Breast epithelium (tissue), 4 donors: ENCODE measurements at regions not wholly inside any gene's neighbourhood (a gene's known extent, or its start where the extent isn't known, plus 50 kb on each side); places are given as distances from the start of the nearest gene placed in this dataset.

Experiments used
- DNase-seq, 2 donors: peaks; one replicate each; pipeline ENCODE4 v3.0.0-alpha.2; 2019; ENCODE audit warnings: low spot score in 2 of 2
- H3K27ac ChIP-seq, 2 donors: fragments of 200-600 bp; sonication (generic) in 1 of 2; one replicate each; pipeline ENCODE4 v1.5.1; 2016 to 2019; ENCODE audit warnings: mild to moderate bottlenecking in 1 of 2
- H3K27me3 ChIP-seq, 2 donors: fragments of 200-600 bp; sonication (generic) in 1 of 2; one replicate each; pipeline versions ENCODE4 v1.5.1 to v1.6.0; 2017 to 2019; ENCODE audit warnings: control low read depth in 1 of 2, mild to moderate bottlenecking in 1 of 2
- H3K36me3 ChIP-seq: fragments of 200-600 bp; one replicate; pipeline ENCODE4 v1.5.1; 2019
- H3K4me1 ChIP-seq, 2 donors: fragments of 200-600 bp; sonication (generic); one replicate each; pipeline ENCODE4 v1.5.1; 2016 to 2019; ENCODE audit warnings: control low read depth in 1 of 2
- H3K4me3 ChIP-seq, 3 donors: fragments of 200-600 bp; sonication (generic); 1 replicate in 2 of 3; 2 replicates in 1 of 3; pipeline ENCODE4 v1.5.1; 2016 to 2019; ENCODE audit warnings: mild to moderate bottlenecking in 3 of 3, moderate library complexity in 2 of 3
- H3K9me3 ChIP-seq, 2 donors: fragments of 200-600 bp; sonication (generic) in 1 of 2; one replicate each; pipeline ENCODE4 v1.5.1; 2016 to 2019; ENCODE audit warnings: control low read depth in 1 of 2
- POLR2A ChIP-seq: fragments of 450-650 bp; IDR thresholded peaks from one replicate; pipeline ENCODE4 v1.6.1; 2016; ENCODE audit warnings: antibody characterized with exemption, mild to moderate bottlenecking, moderate library complexity
- POLR2AphosphoS5 ChIP-seq, 3 donors: sonication (generic); formaldehyde crosslinking; IDR thresholded peaks; one replicate each; pipeline ENCODE4 v1.6.1; 2017; ENCODE audit warnings: antibody characterized with exemption in 3 of 3
- intact Hi-C: fragments of 100-400 bp; cut with DNase I; formaldehyde crosslinking; loops from one replicate; pipeline ENCODE4 v1.15.1; 2023; ENCODE audit warnings: low total_unique reads
- TF ChIP-seq, protein P1 (sequence below), 3 donors: fragments of 450-650 bp; IDR thresholded peaks; one replicate each; pipeline ENCODE4 v1.5.1; 2016 to 2017; ENCODE audit warnings: antibody characterized with exemption in 3 of 3, mild to moderate bottlenecking in 3 of 3, moderate library complexity in 3 of 3

DNA sequence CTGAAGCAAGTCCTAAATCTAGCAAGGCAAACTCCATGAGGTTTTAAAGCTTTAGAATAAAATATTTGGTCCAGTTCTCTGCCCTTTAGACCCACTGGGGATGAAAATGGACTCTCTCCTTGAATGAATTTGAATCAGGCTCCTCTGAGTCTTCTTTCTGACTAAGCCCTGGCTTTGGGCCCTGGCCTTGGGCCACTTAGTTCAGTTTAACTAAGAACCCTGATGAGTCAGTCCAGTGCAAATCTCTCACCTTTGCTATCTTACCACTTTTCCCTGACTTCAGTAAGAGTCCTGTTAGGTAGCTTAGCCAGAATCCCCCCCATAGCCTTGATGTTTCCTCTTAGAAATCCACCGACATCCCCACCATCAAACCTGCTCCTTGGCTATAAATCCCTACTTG is 427.5 kb downstream of the SNAPC1 start:
- no peak for DNase-seq
- peaks cover 0 to 11% of the 10 kb centered on the region in 2 donors for H3K9me3 ChIP-seq
- H3K36me3 ChIP-seq: no peaks in the 10 kb centered on the region
- no peaks in the 10 kb centered on the region for H3K27me3 ChIP-seq
- TF ChIP-seq POLR2AphosphoS5 (IDR thresholded peaks at IDR 0.05): no peak
- TF ChIP-seq, protein P1, sequence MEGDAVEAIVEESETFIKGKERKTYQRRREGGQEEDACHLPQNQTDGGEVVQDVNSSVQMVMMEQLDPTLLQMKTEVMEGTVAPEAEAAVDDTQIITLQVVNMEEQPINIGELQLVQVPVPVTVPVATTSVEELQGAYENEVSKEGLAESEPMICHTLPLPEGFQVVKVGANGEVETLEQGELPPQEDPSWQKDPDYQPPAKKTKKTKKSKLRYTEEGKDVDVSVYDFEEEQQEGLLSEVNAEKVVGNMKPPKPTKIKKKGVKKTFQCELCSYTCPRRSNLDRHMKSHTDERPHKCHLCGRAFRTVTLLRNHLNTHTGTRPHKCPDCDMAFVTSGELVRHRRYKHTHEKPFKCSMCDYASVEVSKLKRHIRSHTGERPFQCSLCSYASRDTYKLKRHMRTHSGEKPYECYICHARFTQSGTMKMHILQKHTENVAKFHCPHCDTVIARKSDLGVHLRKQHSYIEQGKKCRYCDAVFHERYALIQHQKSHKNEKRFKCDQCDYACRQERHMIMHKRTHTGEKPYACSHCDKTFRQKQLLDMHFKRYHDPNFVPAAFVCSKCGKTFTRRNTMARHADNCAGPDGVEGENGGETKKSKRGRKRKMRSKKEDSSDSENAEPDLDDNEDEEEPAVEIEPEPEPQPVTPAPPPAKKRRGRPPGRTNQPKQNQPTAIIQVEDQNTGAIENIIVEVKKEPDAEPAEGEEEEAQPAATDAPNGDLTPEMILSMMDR (IDR thresholded peaks at IDR 0.05): no peak
- TF ChIP-seq POLR2A: no peak
- H3K27ac ChIP-seq: no peak overlapping the region
- intact Hi-C loops: no loop called here
- H3K4me3 ChIP-seq: no peak overlapping the region
- H3K4me1 ChIP-seq: no peaks in the 10 kb centered on the region

- DNase-seq: no peak
- Histone ChIP-seq H3K4me3 (no peak overlapping the region), H3K36me3 (no peaks in the 10 kb centered on the region), H3K9me3 (peaks cover 0 to 3% of the 10 kb centered on the region in 2 donors), H3K27me3 (no peaks in the 10 kb centered on the region), H3K4me1 (no peaks in the 10 kb centered on the region), H3K27ac (no peak overlapping the region)
- intact Hi-C loops: no loop called here
- no peak for TF ChIP-seq POLR2AphosphoS5 (IDR thresholded peaks at IDR 0.05)
- TF ChIP-seq, protein P1 (IDR thresholded peaks at IDR 0.05): no peak
These were observed 444.2 kb downstream of the SNAPC1 start for GRCh38 chr14:62206456-62206855.

DNA sequence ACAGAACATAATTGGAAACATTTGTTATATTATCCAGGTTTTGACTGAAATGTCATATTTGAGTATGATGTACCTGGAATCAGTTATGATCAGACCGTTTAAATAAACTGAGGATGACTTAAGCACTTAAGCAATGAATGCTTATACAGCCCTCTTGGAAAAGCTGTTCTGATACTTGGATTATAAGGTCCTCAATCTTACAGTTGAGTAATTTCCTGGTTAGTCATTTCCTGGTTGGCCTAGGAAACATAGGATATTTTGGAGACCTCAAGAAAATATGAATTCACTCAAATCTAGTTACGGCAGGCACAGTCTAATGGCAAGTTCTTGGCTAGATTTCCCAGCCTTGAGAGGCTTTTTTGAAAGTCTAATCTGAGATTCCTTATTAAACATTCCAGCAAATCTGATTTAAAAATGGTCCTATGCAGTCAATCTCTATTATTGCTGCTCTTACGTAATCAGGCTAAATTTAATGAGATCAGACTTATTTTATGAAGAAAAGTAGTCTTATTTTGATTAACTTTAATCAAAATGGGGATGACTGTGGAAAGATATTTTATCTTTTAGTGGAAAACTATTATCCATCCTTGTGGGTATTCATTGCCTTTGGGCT is 447.2 kb downstream of the SNAPC1 start:
- Histone ChIP-seq H3K27ac (no peak overlapping the region), H3K27me3 (no peaks in the 10 kb centered on the region), H3K9me3 (peaks cover 0 to 2% of the 10 kb centered on the region in 2 donors), H3K4me1 (no peaks in the 10 kb centered on the region), H3K36me3 (no peaks in the 10 kb centered on the region), H3K4me3 (no peak overlapping the region)
- intact Hi-C loops: no loop called here
- no peak for DNase-seq
- TF ChIP-seq, protein P1 (IDR thresholded peaks at IDR 0.05): no peak
- TF ChIP-seq POLR2A (no peak), POLR2AphosphoS5 (IDR thresholded peaks at IDR 0.05) (no peak)

DNA sequence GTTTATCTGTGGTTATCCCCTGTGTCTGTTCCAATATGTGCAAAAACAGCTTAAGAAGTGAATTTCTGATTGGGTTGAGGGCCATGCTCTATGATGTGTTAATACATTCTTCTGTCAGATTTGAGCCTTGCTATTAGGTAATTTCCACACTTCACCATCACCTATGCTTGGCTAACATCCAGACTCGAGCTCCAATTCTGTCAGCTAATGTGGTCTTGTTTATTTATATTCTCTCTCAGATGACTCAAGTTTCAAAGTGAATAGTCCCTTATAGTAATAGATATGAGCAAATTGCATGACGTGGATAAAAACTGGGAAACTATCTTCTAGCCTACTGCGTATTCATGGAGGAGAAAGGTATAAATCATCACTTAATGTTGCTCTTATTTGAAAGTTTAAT is 451.3 kb downstream of the SNAPC1 start:
- Histone ChIP-seq H3K9me3 (no peaks in the 10 kb centered on the region), H3K36me3 (no peaks in the 10 kb centered on the region), H3K27ac (no peak overlapping the region), H3K4me3 (no peak overlapping the region), H3K4me1 (no peaks in the 10 kb centered on the region), H3K27me3 (no peaks in the 10 kb centered on the region)
- TF ChIP-seq, protein P1 (IDR thresholded peaks at IDR 0.05): no peak
- TF ChIP-seq POLR2A: no peak
- TF ChIP-seq POLR2AphosphoS5 (IDR thresholded peaks at IDR 0.05): no peak
- no peak for DNase-seq
- intact Hi-C loops: no loop called here

- H3K4me3 ChIP-seq: no peak overlapping the region
- no peak overlapping the region for H3K27ac ChIP-seq
- TF ChIP-seq, protein P1 (IDR thresholded peaks at IDR 0.05): no peak
- TF ChIP-seq POLR2A (no peak), POLR2AphosphoS5 (IDR thresholded peaks at IDR 0.05) (no peak)
- no peaks in the 10 kb centered on the region for H3K27me3 ChIP-seq
- intact Hi-C loops: no loop called here
- no peaks in the 10 kb centered on the region for H3K4me1 ChIP-seq
- no peaks in the 10 kb centered on the region for H3K36me3 ChIP-seq
- H3K9me3 ChIP-seq: no peaks in the 10 kb centered on the region
- no peak for DNase-seq
These were observed 453.9 kb downstream of the SNAPC1 start for GRCh38 chr14:62216121-62216520.
